ENCODE measurements at regions not wholly inside any gene's neighbourhood (a gene's known extent, or its start where the extent isn't known, plus 50 kb on each side); places are given as distances from the start of the nearest gene placed in this dataset.

DNA sequence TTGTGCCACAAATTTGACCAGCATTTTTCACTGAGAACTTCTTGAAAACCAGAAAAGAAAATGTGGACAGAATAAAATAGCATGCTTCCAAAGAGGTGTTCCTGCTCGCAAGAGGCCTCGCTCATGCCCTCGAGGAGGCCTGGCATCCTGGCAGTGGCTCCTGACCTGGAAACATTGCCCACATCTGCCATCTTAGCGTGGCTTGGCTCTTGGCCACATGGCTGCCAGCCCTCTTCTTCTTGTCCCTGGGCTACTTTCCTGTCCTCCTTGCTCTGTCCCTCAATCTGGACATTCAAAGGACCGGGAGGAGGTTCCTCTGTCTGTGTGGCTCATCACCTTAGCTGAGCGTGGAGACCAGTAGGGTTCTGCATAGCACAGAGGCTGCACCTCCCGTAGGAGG is 131.6 kb upstream of the TMEM72 start:
- no peak for DNase-seq (ENCODE audit: low read depth)

GRCh38 chr10:44780426-44780825 is 130.7 kb upstream of the TMEM72 start:
- no peak for DNase-seq (ENCODE audit: low read depth)

DNA sequence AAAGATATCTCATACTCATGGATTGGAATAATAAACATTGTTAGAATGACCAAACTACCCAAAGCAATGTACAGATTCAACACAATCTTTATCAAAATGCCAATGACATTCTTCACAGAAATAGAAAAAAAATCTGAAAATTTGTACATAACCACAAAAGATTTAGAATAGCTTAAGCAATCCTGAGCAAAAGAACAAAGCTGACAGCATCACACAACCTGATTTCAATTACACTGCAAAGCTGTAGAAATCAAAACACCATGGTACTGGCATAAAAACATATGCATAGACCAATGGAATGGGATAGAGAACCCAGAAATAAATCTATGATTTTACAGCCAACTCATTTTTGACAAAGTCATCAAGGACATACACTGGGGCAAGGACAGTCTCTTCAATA is 130.0 kb upstream of the TMEM72 start:
- no peak for DNase-seq (ENCODE audit: low read depth)

DNA sequence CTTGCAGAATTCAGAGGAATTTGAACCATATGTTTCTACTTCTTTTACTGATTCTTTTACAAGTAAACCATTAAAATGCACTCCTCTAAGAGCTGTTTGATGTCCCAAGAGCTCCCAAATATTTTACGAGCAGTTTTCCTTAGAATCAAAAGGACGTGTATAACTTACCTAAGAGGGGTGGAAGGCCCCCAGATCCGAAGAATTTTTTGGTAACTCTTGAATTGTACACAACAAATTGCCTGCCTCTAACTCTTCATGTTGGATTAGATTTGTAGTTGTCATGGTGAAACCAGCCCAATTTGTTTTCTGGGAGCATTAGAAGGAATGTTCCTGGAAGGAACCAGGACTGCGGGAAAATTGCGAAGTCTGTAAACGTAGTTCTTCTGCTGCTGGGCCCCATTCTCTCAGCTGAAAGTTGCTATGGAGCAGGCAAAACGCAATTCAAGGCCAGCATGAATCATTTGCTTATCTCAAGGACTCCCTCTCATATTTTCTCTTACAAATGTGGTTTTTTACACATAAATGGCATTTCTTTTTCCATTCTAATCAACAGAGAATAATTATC is 124.8 kb upstream of the TMEM72 start:
- DNase-seq (ENCODE audit: low read depth) = no peak

- no peak for DNase-seq (ENCODE audit: low read depth)
Measured at GRCh38 chr10:44787480-44788075, 123.6 kb upstream of the TMEM72 start.

DNA sequence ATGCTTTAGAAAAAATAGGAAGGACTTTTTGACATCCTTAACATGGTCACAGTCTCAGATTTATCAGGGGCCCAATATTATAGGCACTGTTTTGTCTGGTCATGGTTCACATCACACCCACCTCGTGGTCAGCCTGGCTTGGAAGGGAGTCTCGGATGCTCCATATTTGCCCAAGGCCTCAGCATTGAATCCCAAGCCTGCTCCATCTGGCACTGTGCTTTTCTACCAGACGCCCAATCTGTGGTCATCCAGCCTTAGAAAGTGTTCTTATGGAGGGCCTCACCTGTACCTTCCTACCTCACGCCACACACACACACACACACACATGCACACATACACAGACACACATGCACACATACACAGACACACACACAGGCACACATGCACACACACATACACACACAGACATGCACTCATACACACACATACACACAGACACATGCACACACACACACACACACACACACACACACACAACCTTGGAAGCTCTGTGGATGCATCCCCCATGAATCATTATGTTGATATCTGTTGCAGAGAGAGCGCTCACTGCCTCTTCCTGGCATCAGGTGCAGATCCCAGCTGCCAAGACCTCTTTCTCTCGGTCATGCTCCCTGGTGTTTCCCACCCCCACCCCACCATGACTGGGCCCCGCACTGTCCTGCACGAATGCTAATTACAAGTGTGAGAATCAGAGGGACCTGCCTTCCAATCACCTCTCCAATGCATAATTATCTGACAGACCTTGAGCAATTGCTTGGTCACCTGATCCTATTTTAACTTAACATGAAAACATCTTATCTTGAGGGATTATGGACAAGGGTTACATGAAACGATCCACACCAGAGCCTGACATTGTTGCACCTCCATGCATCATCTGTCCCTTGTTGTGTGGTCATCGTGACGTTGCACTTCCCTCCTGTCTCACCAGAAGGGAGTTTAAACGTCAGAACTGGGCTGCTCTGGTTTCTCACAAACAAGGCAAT is 122.7 kb upstream of the TMEM72 start:
- DNase-seq (ENCODE audit: low read depth) = no peak

- DNase-seq (ENCODE audit: low read depth) = no peak
Measured at GRCh38 chr10:44792119-44792775, 118.9 kb upstream of the TMEM72 start.

DNA sequence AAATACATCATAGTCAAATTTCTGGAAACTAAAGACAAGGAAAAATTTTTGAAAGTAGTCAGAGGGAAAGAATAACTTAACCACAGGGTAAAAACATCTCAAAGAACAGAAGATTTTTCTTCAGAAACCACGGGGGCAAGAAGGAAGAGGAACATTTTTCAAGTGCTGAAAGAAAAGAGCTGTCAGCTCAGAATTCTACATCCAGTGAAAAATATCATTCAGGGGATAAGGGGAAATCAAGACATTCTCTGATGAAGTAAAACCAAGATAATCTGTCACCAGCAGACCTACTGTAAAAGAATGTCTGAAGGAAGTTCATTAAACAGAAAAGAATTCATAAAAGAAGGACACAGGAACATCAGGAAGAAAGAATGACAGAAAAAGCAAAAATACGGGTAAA is 111.2 kb upstream of the TMEM72 start:
- DNase-seq (ENCODE audit: low read depth) = no peak

DNA sequence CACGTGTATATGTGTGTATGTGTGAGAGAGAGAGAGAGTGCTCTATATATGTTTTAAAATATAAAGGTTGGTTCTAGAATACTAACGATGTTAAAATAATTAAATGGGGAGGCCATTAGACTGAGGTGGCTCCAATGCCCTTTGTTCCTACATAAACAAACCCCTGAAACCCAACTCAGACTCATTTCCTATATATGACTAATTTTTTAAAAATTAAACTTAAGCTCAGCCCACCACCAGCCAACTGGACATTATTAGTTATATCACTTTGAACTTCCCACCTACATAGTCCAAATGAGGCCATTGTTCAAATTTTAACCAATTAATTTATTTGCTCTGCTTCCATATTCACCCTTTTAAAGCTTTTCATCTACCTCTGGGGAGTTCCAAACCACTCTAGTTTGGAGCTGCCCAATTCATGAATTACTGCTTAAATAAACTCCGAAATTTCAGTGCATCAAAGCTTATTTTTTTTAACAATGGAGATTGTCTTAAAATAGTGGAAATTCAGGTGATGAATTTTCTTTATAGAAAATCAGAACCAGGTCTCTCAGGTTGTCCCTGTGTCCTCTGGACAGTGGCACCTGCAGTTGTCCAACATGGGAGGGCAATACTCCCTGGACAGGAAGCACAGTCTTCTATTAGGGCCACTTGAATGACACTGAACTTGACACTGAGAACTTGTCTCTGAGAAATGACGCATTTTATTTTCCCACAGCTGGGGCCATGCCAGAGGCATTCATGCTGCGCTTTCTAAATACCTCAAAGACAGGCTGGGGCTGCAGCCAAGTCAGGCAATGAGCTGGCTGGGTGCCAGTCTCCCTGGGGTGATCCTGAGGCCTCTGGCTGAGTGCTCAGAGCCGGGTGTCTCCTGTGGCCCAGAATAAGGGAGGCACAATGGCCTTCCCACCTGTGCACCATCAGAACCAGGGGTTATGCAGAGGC is 109.5 kb upstream of the TMEM72 start:
- DNase-seq (ENCODE audit: low read depth) = no peak

DNA sequence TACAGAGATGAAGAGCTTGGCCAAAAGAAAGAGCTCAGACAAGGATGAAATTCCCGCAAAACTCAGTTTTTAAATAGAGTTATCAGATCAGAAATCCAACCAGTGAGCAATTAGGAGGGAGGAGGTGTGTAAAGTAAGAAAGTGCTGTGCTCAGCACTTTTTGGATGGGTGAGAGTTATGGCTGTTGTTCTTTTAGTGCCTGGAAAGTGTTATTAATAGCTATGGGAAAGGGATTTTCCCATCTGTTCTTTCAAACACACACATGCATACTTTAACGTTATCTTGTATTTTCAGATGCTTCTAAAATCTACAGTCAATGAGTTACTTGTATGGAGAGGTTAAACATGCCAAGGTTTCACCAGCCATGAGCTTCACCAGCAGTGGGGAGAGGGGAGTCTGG is 107.3 kb upstream of the TMEM72 start:
- DNase-seq (ENCODE audit: low read depth) = no peak

- DNase-seq (ENCODE audit: low read depth) = no peak
Measured at GRCh38 chr10:44804661-44805060, 106.5 kb upstream of the TMEM72 start.

DNA sequence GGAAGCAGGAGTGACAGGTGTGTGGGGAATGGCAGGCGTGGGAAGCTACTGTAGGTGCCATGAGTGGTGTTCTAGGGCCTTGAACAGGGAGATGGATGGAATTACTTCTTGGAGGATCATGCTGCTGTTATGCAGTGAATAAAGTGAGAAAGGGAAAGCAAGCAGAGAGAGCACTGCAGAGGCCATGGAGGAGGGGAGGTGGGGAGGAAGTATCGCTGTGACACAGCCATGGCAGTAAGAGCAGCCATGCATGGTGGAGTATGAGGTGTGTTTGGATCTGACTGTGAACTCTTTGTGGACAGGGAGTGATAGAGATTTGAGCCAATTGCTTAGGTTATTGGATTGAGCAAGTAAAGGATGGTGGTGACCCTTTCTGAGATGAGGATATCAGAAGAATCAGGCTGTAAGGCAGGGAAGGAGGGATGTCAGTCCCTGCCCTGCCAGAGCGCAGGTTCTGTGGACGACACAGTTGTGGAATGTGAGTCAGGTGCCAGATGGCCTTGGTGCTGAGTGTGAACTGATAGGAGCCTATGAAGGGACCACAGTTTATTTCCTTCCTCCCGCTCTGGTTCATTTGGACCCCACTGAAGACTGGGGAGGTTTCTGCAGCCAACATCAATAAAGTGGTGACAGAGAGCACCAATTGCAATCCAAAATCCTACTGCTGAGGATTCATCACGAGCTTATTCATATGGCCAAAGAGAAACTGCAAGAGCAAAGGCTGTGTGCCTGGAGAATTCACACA is 105.5 kb upstream of the TMEM72 start:
- DNase-seq (ENCODE audit: low read depth) = no peak

- no peak for DNase-seq (ENCODE audit: low read depth)
Measured at GRCh38 chr10:44806950-44807349, 104.2 kb upstream of the TMEM72 start.

GRCh38 chr10:44807451-44807850 is 103.7 kb upstream of the TMEM72 start:
- no peak for DNase-seq (ENCODE audit: low read depth)

- DNase-seq (ENCODE audit: low read depth) = no peak
Measured at GRCh38 chr10:44809647-44810046, 101.5 kb upstream of the TMEM72 start.

- no peak for DNase-seq (ENCODE audit: low read depth)
Measured at GRCh38 chr10:44811072-44811471, 100.1 kb upstream of the TMEM72 start.

DNA sequence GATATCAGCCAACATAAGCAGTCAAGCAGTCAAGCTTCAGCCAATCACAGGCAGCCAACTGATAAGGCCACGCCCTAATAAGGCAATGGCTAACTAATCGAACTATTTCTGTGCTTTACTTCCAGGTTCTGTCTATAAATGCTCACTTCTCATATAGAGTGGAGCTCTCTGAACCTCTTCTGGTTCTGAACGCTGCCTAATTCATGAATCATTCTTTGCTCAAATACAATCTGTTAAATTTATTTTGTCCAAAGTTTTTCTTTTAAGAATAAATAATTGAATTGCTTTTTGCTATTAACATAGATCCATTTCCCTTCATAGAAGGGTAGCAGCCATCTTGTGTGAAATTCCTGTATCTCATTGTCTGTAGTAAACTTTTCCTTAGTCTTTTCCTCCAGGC is 97.9 kb upstream of the TMEM72 start:
- no peak for DNase-seq (ENCODE audit: low read depth)

- no peak for DNase-seq (ENCODE audit: low read depth)
Measured at GRCh38 chr10:44814929-44815328, 96.2 kb upstream of the TMEM72 start.

DNA sequence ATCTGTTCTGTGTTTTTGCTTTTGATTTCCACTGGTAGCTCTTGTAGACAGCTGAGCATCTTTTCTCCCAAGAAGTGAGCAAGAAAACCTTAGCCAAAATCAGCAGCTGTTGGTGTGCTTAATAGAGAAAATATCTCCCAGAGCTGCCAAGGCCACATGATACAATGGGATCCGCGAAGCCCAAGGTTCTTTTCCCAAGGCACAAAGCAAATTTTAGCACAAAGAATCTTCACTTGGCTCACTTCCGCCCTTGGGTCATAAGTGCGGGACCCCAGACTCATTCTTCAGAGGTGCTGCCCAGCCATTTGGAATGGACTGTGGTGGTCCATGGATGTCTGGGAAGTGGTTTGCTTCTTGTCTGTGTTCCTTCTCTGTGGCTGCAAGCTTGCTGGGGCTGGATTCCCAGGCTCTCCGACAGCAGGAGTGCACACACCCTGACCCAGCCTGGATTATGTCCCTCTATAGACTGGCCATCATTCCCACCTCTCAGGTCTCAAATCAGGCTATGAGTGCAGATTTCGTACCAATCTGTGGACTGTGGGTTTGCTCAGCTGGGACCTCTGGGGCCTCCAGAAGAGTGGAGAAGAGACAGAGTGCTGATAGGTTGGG is 93.0 kb upstream of the TMEM72 start:
- no peak for DNase-seq (ENCODE audit: low read depth)

DNA sequence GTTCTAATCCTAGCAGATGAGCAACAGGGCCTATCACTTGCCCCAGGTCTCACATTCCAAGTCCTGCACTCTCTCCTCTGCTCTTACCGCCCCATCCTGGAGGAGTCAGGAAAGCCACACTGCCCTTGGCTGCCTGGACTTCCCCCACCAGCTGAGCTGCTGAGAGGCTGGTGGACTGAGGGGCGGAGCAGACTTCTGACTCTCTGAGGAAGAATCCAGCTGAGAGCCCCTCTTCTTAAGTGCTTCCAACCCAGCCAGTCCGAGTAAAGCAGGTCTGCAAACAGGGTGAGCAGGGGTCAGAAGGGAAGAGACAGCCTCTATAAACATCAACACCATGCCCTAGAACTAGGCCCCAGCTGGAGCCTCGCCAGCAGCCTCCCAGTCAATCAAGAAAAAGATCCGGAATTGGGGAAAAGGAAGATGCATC is 92.4 kb upstream of the TMEM72 start:
- no peak for DNase-seq (ENCODE audit: low read depth)
